WTC11 (cell line): ENCODE measurements at regions not wholly inside any gene's neighbourhood (a gene's known extent, or its start where the extent isn't known, plus 50 kb on each side); places are given as distances from the start of the nearest gene placed in this dataset.

ENCODE experiments used
- CTCF ChIP-seq: fragments of 200-600 bp; IDR thresholded peaks from 2 replicates; pipeline ENCODE4 v1.8.0; 2022; ENCODE audit warnings: antibody characterized with exemption
- GRHL2 ChIP-seq: fragments of 250-450 bp; sonication (Bioruptor Pico); IDR thresholded peaks from 2 replicates; pipeline ENCODE4 v1.8.0; 2022; ENCODE audit warnings: mild to moderate bottlenecking, moderate library complexity; ENCODE audit not compliant: insufficient replicate concordance, severe bottlenecking
- USF2 ChIP-seq: sonication (generic); formaldehyde crosslinking; IDR thresholded peaks from 2 replicates; pipeline ENCODE4 v1.8.1; 2023; ENCODE audit warnings: mild to moderate bottlenecking, missing genetic modification reagents, moderate library complexity

- TF ChIP-seq GRHL2 (CRISPR knock-in tag) (no peak), CTCF (no peak), USF2 (CRISPR knock-in tag) (no peak)
These were observed 75.2 kb upstream of the ARID1B start for GRCh38 chr6:156701966-156702365.
